Esophagus (tissue), 2 donors: ENCODE measurements at regions not wholly inside any gene's neighbourhood (a gene's known extent, or its start where the extent isn't known, plus 50 kb on each side); places are given as distances from the start of the nearest gene placed in this dataset.
"Not testable (repeated sequence)": the region's sequence is repeated elsewhere in the genome, so short reads cannot be mapped to it uniquely, and the experiment has no call there.

Experiments
- H3K27ac ChIP-seq, 2 donors: one replicate each; pipeline ENCODE4 v1.5.1; 2013; ENCODE audit warnings: low read depth in 2 of 2, mild to moderate bottlenecking in 2 of 2, inconsistent platforms in 1 of 2, low read length in 1 of 2, moderate library complexity in 1 of 2
- H3K27me3 ChIP-seq, 2 donors: one replicate each; pipeline ENCODE4 v1.6.1; 2013; ENCODE audit warnings: low read length in 2 of 2, control low read depth in 1 of 2, mild to moderate bottlenecking in 1 of 2; ENCODE audit not compliant: insufficient read depth in 2 of 2, control insufficient read depth in 1 of 2
- H3K36me3 ChIP-seq, 2 donors: one replicate each; pipeline ENCODE4 v1.6.1; 2013; ENCODE audit warnings: low read length in 1 of 2; ENCODE audit not compliant: control insufficient read depth in 2 of 2, insufficient read depth in 2 of 2
- H3K4me1 ChIP-seq, 2 donors: one replicate each; pipeline ENCODE4 v1.6.1; 2013; ENCODE audit warnings: low read length in 1 of 2; ENCODE audit not compliant: control insufficient read depth in 2 of 2, insufficient read depth in 2 of 2
- H3K4me3 ChIP-seq, 2 donors: one replicate each; pipeline ENCODE4 v1.5.1; 2013; ENCODE audit warnings: low read length in 2 of 2, mild to moderate bottlenecking in 2 of 2, low read depth in 1 of 2, moderate library complexity in 1 of 2
- H3K9me3 ChIP-seq, 2 donors: one replicate each; pipeline ENCODE4 v1.6.1; 2013; ENCODE audit warnings: mild to moderate bottlenecking in 2 of 2, low read depth in 1 of 2, low read length in 1 of 2, moderate library complexity in 1 of 2; ENCODE audit not compliant: control insufficient read depth in 2 of 2, insufficient read depth in 1 of 2
- WGBS, 2 donors: extraction: QIAGEN DNeasy Blood & Tissue Kit; methylation state at CpG; one replicate each; pipeline ENCODE4 v1.1.7; 2013; 5-methylcytosine and 5-hydroxymethylcytosine counted together
- donor health status: healthy with polysubstance abuse.
- donor health status: Bipolar disorder and iron deficiency.

DNA sequence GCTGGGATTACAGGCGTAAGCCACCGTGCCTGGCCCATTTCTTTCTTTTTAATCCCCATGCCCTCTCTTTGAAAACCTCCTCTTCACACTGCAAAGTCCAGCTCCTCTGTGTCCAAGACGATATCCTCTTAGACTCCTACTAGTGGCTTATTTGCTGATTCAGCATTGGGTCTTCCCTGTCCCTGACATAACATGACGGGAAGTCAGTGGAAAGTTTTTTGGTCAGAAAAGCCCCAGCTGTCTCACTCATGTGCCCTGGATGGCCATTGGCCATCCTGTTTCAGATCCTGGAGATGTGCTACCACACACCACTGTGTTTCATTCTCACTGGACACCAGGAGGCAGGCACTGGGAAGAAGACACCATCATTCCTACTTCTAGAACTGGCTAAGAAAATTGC is 102.6 kb upstream of the MED13L start:
- Histone ChIP-seq H3K4me1 (peaks cover 0 to 7% of the 10 kb centered on the region in 2 donors), H3K36me3 (no peaks in the 10 kb centered on the region), H3K4me3 (no peak overlapping the region), H3K27me3 (no peaks in the 10 kb centered on the region), H3K27ac (no peak overlapping the region), H3K9me3 (peaks cover 0 to 2% of the 10 kb centered on the region in 2 donors)
- whole genome bisulfite sequencing, 2 donors = 83 to 91% methylated on average over 4 of the region's 4 CpGs

DNA sequence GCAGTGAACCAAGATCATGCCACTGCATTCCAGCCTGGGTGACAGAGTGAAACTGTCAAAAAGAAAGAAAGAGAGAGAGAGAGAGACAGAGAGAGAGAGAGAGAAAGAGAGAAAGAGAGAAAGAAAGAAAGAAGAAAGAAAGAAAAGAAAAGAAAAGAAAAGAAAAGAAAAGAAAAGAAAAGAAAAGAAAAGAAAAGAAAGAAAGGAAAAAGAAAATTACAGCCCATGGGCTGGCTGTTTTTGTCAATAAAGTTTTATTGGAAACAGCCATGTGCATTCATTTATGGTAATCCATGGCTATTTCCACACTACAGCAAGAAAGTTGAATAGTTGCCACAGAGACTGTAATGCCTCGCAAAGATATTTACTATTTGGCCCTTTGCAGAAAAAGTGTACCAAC is 103.2 kb upstream of the MED13L start:
- 92 to 95% methylated on average over 1 of the region's 1 CpG for WGBS, 2 donors
- H3K36me3 ChIP-seq, H3K4me3 ChIP-seq, H3K4me1 ChIP-seq, H3K9me3 ChIP-seq, H3K27me3 ChIP-seq, H3K27ac ChIP-seq: not testable (repeated sequence)

DNA sequence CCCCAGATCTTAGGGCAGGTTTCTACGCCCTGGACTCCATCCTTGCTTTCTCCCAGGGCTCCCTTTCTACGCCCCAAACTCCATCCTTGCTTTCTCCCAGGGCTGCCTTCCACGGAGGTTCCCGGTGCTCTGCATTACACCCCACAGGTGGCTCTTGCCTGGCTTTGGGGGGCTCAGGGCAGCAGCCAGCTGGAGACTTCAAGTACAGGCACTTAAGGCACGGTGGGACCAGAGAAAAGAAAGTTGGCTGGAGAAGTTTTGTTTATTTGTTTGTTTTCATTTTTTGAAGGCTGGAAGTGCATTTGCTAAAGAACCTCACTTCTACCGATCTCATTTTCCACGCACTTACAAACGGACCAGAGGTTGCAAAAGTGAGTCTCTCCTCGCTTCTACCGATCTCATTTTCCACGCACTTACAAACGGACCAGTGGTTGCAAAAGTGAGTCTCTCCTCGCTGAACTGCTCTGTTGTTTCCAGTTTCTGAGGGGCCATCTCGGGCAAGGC is 103.8 kb upstream of the MED13L start:
- H3K4me3 ChIP-seq = no peak overlapping the region
- peaks cover 0 to 4% of the 10 kb centered on the region in 2 donors for H3K4me1 ChIP-seq
- no peaks in the 10 kb centered on the region for H3K36me3 ChIP-seq
- H3K9me3 ChIP-seq = no peaks in the 10 kb centered on the region
- no peaks in the 10 kb centered on the region for H3K27me3 ChIP-seq
- 74 to 82% methylated on average over 14 of the region's 14 CpGs for WGBS, 2 donors
- H3K27ac ChIP-seq = no peak overlapping the region

DNA sequence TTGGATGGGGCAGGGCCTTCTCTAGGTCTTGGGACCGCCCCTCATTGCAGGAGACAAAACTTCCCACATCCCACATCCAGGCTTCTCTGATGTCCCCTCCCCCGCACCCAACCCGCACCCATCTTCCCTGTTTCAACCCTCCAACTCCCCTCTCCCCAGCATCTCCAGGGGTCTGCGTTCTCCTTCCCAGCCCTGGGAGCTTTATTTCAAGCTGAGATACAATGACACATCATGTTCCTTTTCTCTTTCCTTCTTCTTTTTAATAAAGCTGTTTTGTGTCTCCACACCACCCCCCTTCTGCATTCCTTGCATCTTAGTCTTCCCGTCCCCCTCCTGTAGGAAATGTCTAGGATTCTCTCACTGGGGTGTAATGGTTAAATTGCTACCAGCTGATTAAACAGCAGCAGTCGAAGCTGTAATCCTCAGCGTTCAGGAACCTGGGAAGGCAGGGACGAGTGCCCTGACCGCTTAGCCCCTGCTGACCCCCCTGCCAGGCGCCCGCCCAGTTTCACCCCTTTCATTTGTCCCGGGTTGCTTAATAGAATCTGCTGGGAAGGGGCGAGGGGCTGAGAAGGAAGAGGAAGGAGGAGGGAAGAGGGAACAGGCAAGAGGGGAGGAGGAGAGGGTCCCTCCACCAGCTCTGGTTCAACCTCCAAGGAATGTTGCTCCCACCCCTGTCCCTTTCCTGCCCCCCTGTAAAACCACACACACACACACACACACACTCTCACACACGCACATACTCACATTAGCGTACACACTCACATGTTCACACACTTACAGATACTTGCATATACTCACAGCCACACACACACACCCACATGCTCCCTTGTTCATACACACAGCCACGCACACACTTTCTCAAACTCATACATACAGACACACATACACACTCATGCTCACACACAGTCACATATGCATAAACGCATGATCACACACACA is 104.5 kb upstream of the MED13L start:
- WGBS, 2 donors = 59 to 62% methylated on average over 17 of the region's 17 CpGs
- peaks cover 0 to 4% of the 10 kb centered on the region in 2 donors for H3K4me1 ChIP-seq
- no peak overlapping the region for H3K4me3 ChIP-seq
- no peaks in the 10 kb centered on the region for H3K36me3 ChIP-seq
- no peak overlapping the region for H3K27ac ChIP-seq
- H3K27me3 ChIP-seq = no peaks in the 10 kb centered on the region
- no peaks in the 10 kb centered on the region for H3K9me3 ChIP-seq

DNA sequence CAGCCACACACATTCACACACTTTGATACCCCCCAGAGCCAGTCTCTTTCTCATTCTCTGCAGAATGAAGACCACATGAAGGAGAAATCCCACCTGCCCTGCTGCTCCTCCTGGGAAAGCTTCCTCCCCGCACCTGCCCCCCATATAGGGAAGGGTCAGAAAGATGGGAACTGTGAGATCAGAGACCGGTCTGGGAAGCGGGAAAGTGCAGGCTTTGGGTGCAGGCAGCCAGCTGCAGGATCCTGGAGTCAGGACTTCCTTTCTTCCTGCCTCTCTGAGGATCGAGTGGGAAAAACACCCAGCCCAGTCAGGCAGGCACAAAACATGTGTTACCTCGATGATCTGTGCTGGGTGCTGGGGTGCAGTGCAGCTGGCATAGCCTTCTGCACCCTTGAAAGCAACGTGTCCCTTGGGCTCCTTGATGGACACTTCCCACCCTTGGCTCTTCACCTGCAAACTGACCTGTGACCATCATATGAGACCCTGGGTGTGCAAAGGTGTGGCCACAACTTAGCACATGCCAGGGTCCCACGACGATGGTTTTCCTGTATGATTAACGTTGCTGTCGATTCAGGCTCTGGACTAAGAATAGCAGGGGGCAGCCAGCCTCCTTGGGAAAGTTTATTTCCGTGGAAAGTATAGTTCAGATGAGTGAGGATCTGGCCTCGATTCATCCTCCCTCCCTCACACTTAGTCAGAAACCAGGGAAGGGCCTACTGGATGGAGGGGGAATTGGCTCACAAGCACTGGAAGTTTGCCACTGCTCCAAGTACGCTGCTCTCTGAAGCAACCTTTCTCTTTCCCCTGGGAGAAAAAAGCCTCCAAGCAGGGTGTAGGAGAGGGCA is 105.4 kb upstream of the MED13L start:
- 27 to 41% methylated on average over 13 of the region's 13 CpGs for WGBS, 2 donors
- Histone ChIP-seq H3K4me3 (no peak overlapping the region), H3K4me1 (peaks cover 0 to 4% of the 10 kb centered on the region in 2 donors), H3K9me3 (no peaks in the 10 kb centered on the region), H3K27me3 (no peaks in the 10 kb centered on the region), H3K36me3 (no peaks in the 10 kb centered on the region), H3K27ac (no peak overlapping the region)

DNA sequence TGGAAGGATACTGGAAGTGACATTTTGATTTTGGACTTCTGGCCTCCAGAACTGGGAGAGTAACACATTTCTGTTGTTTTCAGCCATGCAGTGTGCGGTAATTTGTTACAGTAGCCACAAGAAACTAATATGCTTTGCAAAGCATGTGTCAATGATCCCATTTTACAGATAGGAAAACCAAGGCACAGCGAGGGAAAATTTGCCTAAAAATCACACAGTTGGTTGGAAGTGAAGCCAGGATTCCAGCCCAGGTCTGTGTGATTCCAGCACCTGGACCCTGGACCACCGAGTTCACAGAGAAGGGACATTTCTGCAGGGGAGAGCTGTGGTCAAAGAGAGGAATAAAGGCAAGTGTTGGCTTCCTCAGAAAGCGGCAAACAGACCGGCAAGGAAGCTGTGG is 106.7 kb upstream of the MED13L start:
- H3K27ac ChIP-seq = no peak overlapping the region
- peaks cover 0 to 4% of the 10 kb centered on the region in 2 donors for H3K4me1 ChIP-seq
- H3K27me3 ChIP-seq = no peaks in the 10 kb centered on the region
- H3K9me3 ChIP-seq = no peaks in the 10 kb centered on the region
- WGBS, 2 donors = 94 to 96% methylated on average over 5 of the region's 5 CpGs
- H3K36me3 ChIP-seq = no peaks in the 10 kb centered on the region
- no peak overlapping the region for H3K4me3 ChIP-seq

DNA sequence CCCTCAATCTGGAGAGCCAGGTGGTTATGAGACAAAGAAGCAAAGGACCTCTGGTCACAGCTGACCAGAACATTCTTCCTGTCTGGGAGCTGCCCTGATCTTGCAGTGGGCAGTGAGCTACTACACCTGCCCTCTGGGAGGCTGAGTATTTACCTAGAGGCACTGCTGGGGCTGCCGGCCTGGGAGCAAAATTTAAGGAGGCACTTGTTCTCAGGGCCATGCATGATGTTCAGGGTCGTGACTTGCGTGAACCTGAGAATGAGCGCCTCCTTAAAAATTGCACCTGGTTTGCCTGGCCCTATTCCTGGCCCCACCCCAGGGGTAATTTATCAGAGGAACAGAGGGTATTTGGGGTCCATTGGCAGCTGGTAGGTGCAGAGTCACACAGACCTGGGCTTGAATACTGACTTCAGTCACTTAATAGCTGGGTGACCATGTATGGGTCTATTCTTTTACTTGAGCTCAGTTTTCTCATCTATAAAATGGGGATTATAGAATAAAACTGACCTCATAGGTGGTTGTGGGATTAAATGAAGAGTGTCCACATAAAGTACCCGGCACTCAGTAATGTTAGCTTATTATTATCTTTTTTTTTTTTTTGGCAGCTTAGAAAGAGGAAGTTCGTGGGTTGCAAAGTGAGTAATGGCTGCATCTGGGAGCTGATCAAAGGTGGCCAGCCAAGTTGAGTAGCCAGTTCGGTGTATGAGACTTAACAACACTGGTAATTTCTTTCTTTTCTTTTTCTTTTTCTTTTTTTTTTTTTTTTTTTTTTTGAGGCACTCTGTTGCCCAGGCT is 107.4 kb upstream of the MED13L start:
- Histone ChIP-seq H3K4me3 (no peak overlapping the region), H3K27me3 (no peaks in the 10 kb centered on the region), H3K9me3 (no peaks in the 10 kb centered on the region), H3K4me1 (peaks cover 0 to 10% of the 10 kb centered on the region in 2 donors), H3K36me3 (no peaks in the 10 kb centered on the region), H3K27ac (no peak overlapping the region)
- WGBS, 2 donors = 49 to 53% methylated on average over 7 of the region's 7 CpGs

DNA sequence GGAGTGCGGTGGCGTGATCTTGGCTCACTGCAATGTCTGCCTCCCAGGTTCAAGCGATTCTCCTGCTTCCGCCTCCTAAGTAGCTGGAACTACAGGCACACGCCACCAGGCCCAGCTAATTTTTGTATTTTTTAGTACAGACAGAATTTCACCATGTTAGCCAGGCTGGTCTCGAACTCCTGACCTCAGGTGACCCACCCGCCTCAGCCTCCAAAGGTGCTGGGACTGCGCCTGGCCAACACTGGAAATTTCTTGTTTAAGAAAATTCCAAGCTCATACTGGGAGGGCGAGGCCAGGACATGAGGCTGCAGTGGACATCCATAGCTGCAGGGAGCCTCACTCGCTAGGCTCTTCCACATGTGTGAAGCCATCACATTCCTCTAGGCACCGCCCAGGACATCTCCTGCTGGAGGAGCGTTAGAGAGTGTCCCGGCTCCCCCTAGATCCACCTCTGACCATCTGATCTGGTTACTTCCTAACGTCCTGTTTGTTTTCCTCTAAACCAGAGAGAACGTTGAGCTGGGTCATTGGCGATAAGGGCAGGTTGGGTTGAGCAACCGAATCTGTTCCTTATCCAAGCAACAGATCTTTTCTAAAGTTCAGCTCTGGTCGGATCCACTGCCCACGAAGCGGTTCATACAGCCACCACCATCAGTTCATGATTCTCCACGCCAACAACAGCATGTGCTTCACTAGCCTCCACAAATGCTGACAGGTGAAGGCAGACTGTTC is 108.2 kb upstream of the MED13L start:
- no peaks in the 10 kb centered on the region for H3K27me3 ChIP-seq
- WGBS, 2 donors = 86 to 87% methylated on average over 21 of the region's 21 CpGs
- no peak overlapping the region for H3K27ac ChIP-seq
- H3K4me3 ChIP-seq = no peak overlapping the region
- no peaks in the 10 kb centered on the region for H3K36me3 ChIP-seq
- H3K4me1 ChIP-seq = peaks cover 0 to 10% of the 10 kb centered on the region in 2 donors
- no peaks in the 10 kb centered on the region for H3K9me3 ChIP-seq
